Thyroid gland (tissue), 4 donors: ENCODE measurements at regions not wholly inside any gene's neighbourhood (a gene's known extent, or its start where the extent isn't known, plus 50 kb on each side); places are given as distances from the start of the nearest gene placed in this dataset.

ENCODE experiments used
- DNase-seq, 2 donors: peaks; one replicate each; pipeline ENCODE4 v3.0.0-alpha.2; 2019
- H3K27ac ChIP-seq, 3 donors: fragments of 200-600 bp; sonication (generic); 1 replicate in 2 of 3; 2 replicates in 1 of 3; pipeline ENCODE4 v1.5.1; 2016 to 2019; ENCODE audit warnings: mild to moderate bottlenecking in 1 of 3, moderate library complexity in 1 of 3
- H3K27me3 ChIP-seq: fragments of 200-600 bp; sonication (generic); one replicate; pipeline ENCODE4 v1.5.1; 2019
- H3K36me3 ChIP-seq, 2 donors: fragments of 200-600 bp; sonication (generic); one replicate each; pipeline ENCODE4 v1.5.1; 2016 to 2019
- H3K4me1 ChIP-seq, 2 donors: fragments of 200-600 bp; sonication (generic); one replicate each; pipeline ENCODE4 v1.5.1; 2017 to 2019
- H3K4me3 ChIP-seq, 3 donors: fragments of 200-600 bp; sonication (generic); replicated peaks in 1 of 3; 1 replicate in 2 of 3; 2 replicates in 1 of 3; pipeline ENCODE4 v1.5.1; 2016; ENCODE audit warnings: mild to moderate bottlenecking in 1 of 3
- H3K9me3 ChIP-seq: fragments of 200-600 bp; sonication (generic); one replicate; pipeline ENCODE4 v1.5.1; 2017
- CTCF ChIP-seq, 6 experiments: fragments of 200-600 bp in 3 of 6; fragments of 450-650 bp in 3 of 6; sonication (generic) in 3 of 6; IDR thresholded peaks; one replicate each; pipeline ENCODE4 v1.5.1; 2016 to 2019; ENCODE audit warnings: antibody characterized with exemption in 6 of 6, mild to moderate bottlenecking in 2 of 6, inconsistent platforms in 1 of 6, moderate library complexity in 1 of 6
- POLR2A ChIP-seq, 2 donors: fragments of 450-650 bp; IDR thresholded peaks; one replicate each; pipeline ENCODE4 v1.6.1; 2017; ENCODE audit warnings: antibody characterized with exemption in 2 of 2, mild to moderate bottlenecking in 2 of 2, moderate library complexity in 1 of 2
- WGBS, 2 donors: methylation state at CpG; one replicate each; pipeline ENCODE4 v1.1.5; 2017; 5-methylcytosine and 5-hydroxymethylcytosine counted together
- intact Hi-C: fragments of 100-400 bp; cut with DNase I; formaldehyde crosslinking; loops from one replicate; pipeline ENCODE4 v1.15.1; 2023

- 86 to 88% methylated on average over 6 of the region's 6 CpGs for WGBS, 2 donors
- no peak for DNase-seq
- no peak overlapping the region for H3K4me3 ChIP-seq
- H3K9me3 ChIP-seq: no peaks in the 10 kb centered on the region
- H3K27me3 ChIP-seq: no peaks in the 10 kb centered on the region
- H3K36me3 ChIP-seq: no peaks in the 10 kb centered on the region
- H3K27ac ChIP-seq: no peak overlapping the region
- H3K4me1 ChIP-seq: peaks cover 7 to 8% of the 10 kb centered on the region in 2 donors
- TF ChIP-seq CTCF (IDR thresholded peaks at IDR 0.05) (no peak), POLR2A (IDR thresholded peaks at IDR 0.05) (no peak)
- intact Hi-C loops: no loop called here
These were observed 70.5 kb downstream of the KLF6 start for GRCh38 chr10:3714531-3714930.

GRCh38 chr10:3712707-3713106 lies 72.3 kb downstream of the KLF6 start:
- 94 to 97% methylated on average over 1 of the region's 1 CpG for WGBS, 2 donors
- intact Hi-C loops: no loop called here
- Histone ChIP-seq H3K36me3 (no peaks in the 10 kb centered on the region), H3K27me3 (no peaks in the 10 kb centered on the region), H3K9me3 (no peaks in the 10 kb centered on the region), H3K4me1 (peaks cover 7 to 8% of the 10 kb centered on the region in 2 donors), H3K27ac (no peak overlapping the region), H3K4me3 (no peak overlapping the region)
- TF ChIP-seq POLR2A (IDR thresholded peaks at IDR 0.05) (no peak), CTCF (IDR thresholded peaks at IDR 0.05) (no peak)
- no peak for DNase-seq

- no peaks in the 10 kb centered on the region for H3K36me3 ChIP-seq
- intact Hi-C loops: no loop called here
- DNase-seq: no peak
- TF ChIP-seq CTCF (IDR thresholded peaks at IDR 0.05) (no peak), POLR2A (IDR thresholded peaks at IDR 0.05) (no peak)
- H3K4me1 ChIP-seq: peaks cover 7 to 8% of the 10 kb centered on the region in 2 donors
- no peak overlapping the region for H3K4me3 ChIP-seq
- H3K9me3 ChIP-seq: no peaks in the 10 kb centered on the region
- no peaks in the 10 kb centered on the region for H3K27me3 ChIP-seq
- no peak overlapping the region for H3K27ac ChIP-seq
These were observed 73.1 kb downstream of the KLF6 start for GRCh38 chr10:3711918-3712317.

- no peaks in the 10 kb centered on the region for H3K36me3 ChIP-seq
- H3K4me1 ChIP-seq: no peaks in the 10 kb centered on the region
- no peaks in the 10 kb centered on the region for H3K27me3 ChIP-seq
- H3K4me3 ChIP-seq: no peak overlapping the region
- H3K27ac ChIP-seq: no peak overlapping the region
- TF ChIP-seq POLR2A (IDR thresholded peaks at IDR 0.05) (no peak), CTCF (IDR thresholded peaks at IDR 0.05) (no peak)
- no peak for DNase-seq
- no peaks in the 10 kb centered on the region for H3K9me3 ChIP-seq
- intact Hi-C loops: no loop called here
- 80 to 81% methylated on average over 3 of the region's 3 CpGs for WGBS, 2 donors
These were observed 74.2 kb downstream of the KLF6 start for GRCh38 chr10:3710764-3711163.

GRCh38 chr10:3709456-3710060 lies 75.5 kb downstream of the KLF6 start:
- no peak for DNase-seq
- H3K27ac ChIP-seq: no peak overlapping the region
- H3K27me3 ChIP-seq: no peaks in the 10 kb centered on the region
- H3K4me3 ChIP-seq: no peak overlapping the region
- no peaks in the 10 kb centered on the region for H3K9me3 ChIP-seq
- 74 to 85% methylated on average over 4 of the region's 4 CpGs for WGBS, 2 donors
- H3K36me3 ChIP-seq: no peaks in the 10 kb centered on the region
- intact Hi-C loops: no loop called here
- TF ChIP-seq CTCF (IDR thresholded peaks at IDR 0.05) (no peak), POLR2A (IDR thresholded peaks at IDR 0.05) (no peak)
- peaks cover 0 to 4% of the 10 kb centered on the region in 2 donors for H3K4me1 ChIP-seq
